ENCODE measurements at regions not wholly inside any gene's neighbourhood (a gene's known extent, or its start where the extent isn't known, plus 50 kb on each side); places are given as distances from the start of the nearest gene placed in this dataset.

- Histone ChIP-seq H3K9ac (ENCODE audit: low read length) (no peak overlapping the region), H3K9me3 (ENCODE audit: insufficient read depth, low read length) (no peaks in the 10 kb centered on the region), H3K36me3 (ENCODE audit: low read length) (no peaks in the 10 kb centered on the region), H3K79me2 (ENCODE audit: insufficient read depth, low read length) (no peaks in the 10 kb centered on the region), H3K9me2 (replicated peaks; ENCODE audit: insufficient read depth, low read length) (no peaks in the 10 kb centered on the region), H4K20me1 (ENCODE audit: low read depth, low read length) (no peaks in the 10 kb centered on the region), H2AFZ (ENCODE audit: low read depth, low read length, severe bottlenecking) (no peak overlapping the region), H3K4me2 (ENCODE audit: low read depth, low read length, poor library complexity, severe bottlenecking) (no peak overlapping the region), H3K27ac (ENCODE audit: low read depth, low read length) (no peak overlapping the region), H3K27me3 (ENCODE audit: low read length) (no peaks in the 10 kb centered on the region), H3K4me3 (ENCODE audit: insufficient read depth, low read length, poor library complexity, severe bottlenecking) (no peak overlapping the region), H3F3A (ENCODE audit: insufficient read depth) (no peaks in the 10 kb centered on the region)
- no peak for TF ChIP-seq EZH2phosphoT487 (conservative IDR thresholded peaks at IDR 0.05; ENCODE audit: low read length)
- no peak for TF ChIP-seq CTCF (IDR thresholded peaks at IDR 0.05; ENCODE audit: insufficient read depth, low read length, poor library complexity, severe bottlenecking)
Measured at GRCh38 chr12:107533218-107533617, 152.4 kb upstream of the PWP1 start.

- Histone ChIP-seq H3K4me3 (ENCODE audit: insufficient read depth, low read length, poor library complexity, severe bottlenecking) (no peak overlapping the region), H3K36me3 (ENCODE audit: low read length) (no peaks in the 10 kb centered on the region), H3F3A (ENCODE audit: insufficient read depth) (no peaks in the 10 kb centered on the region), H3K9ac (ENCODE audit: low read length) (no peak overlapping the region), H4K20me1 (ENCODE audit: low read depth, low read length) (no peaks in the 10 kb centered on the region), H3K79me2 (ENCODE audit: insufficient read depth, low read length) (no peaks in the 10 kb centered on the region), H3K27me3 (ENCODE audit: low read length) (no peaks in the 10 kb centered on the region), H3K4me2 (ENCODE audit: low read depth, low read length, poor library complexity, severe bottlenecking) (no peak overlapping the region), H3K9me2 (replicated peaks; ENCODE audit: insufficient read depth, low read length) (no peaks in the 10 kb centered on the region), H2AFZ (ENCODE audit: low read depth, low read length, severe bottlenecking) (no peak overlapping the region), H3K27ac (ENCODE audit: low read depth, low read length) (no peak overlapping the region), H3K9me3 (ENCODE audit: insufficient read depth, low read length) (no peaks in the 10 kb centered on the region)
- no peak for TF ChIP-seq CTCF (IDR thresholded peaks at IDR 0.05; ENCODE audit: insufficient read depth, low read length, poor library complexity, severe bottlenecking)
- no peak for TF ChIP-seq EZH2phosphoT487 (conservative IDR thresholded peaks at IDR 0.05; ENCODE audit: low read length)
Measured at GRCh38 chr12:107536613-107537012, 149.0 kb upstream of the PWP1 start.

GRCh38 chr12:107537464-107538119 is 148.0 kb upstream of the PWP1 start:
- Histone ChIP-seq H3K79me2 (ENCODE audit: insufficient read depth, low read length) (no peaks in the 10 kb centered on the region), H3K9ac (ENCODE audit: low read length) (no peak overlapping the region), H3K27me3 (ENCODE audit: low read length) (no peaks in the 10 kb centered on the region), H3K4me2 (ENCODE audit: low read depth, low read length, poor library complexity, severe bottlenecking) (no peak overlapping the region), H3K9me2 (replicated peaks; ENCODE audit: insufficient read depth, low read length) (no peaks in the 10 kb centered on the region), H4K20me1 (ENCODE audit: low read depth, low read length) (no peaks in the 10 kb centered on the region), H3K4me3 (ENCODE audit: insufficient read depth, low read length, poor library complexity, severe bottlenecking) (no peak overlapping the region), H3F3A (ENCODE audit: insufficient read depth) (no peaks in the 10 kb centered on the region), H3K36me3 (ENCODE audit: low read length) (no peaks in the 10 kb centered on the region), H3K27ac (ENCODE audit: low read depth, low read length) (no peak overlapping the region), H3K9me3 (ENCODE audit: insufficient read depth, low read length) (no peaks in the 10 kb centered on the region), H2AFZ (ENCODE audit: low read depth, low read length, severe bottlenecking) (no peak overlapping the region)
- TF ChIP-seq EZH2phosphoT487 (conservative IDR thresholded peaks at IDR 0.05; ENCODE audit: low read length) (no peak), CTCF (IDR thresholded peaks at IDR 0.05; ENCODE audit: insufficient read depth, low read length, poor library complexity, severe bottlenecking) (no peak)

All from SU-DHL-6 (cell line).